Skeletal muscle tissue (tissue), 3 donors: ENCODE measurements at regions not wholly inside any gene's neighbourhood (a gene's known extent, or its start where the extent isn't known, plus 50 kb on each side); places are given as distances from the start of the nearest gene placed in this dataset.

Experiments used
- H3K27ac ChIP-seq: one replicate; pipeline ENCODE4 v1.7.0; 2013; ENCODE audit warnings: mild to moderate bottlenecking, low read depth, low read length, inconsistent platforms
- H3K27me3 ChIP-seq, 3 donors: one replicate each; pipeline ENCODE4 v1.7.0; 2013; ENCODE audit warnings: low read length in 3 of 3; ENCODE audit not compliant: control insufficient read depth in 3 of 3, insufficient read depth in 3 of 3
- H3K36me3 ChIP-seq, 3 donors: one replicate each; pipeline ENCODE4 v1.7.0; 2013; ENCODE audit warnings: low read length in 3 of 3; ENCODE audit not compliant: control insufficient read depth in 3 of 3, insufficient read depth in 3 of 3
- H3K4me1 ChIP-seq, 3 donors: one replicate each; pipeline ENCODE4 v1.7.0; 2013; ENCODE audit warnings: low read length in 3 of 3, mild to moderate bottlenecking in 3 of 3; ENCODE audit not compliant: control insufficient read depth in 3 of 3, insufficient read depth in 3 of 3
- H3K4me3 ChIP-seq, 3 donors: one replicate each; pipeline ENCODE4 v1.7.0; 2013; ENCODE audit warnings: low read length in 3 of 3
- H3K9ac ChIP-seq, 3 donors: one replicate each; pipeline ENCODE4 v1.7.0; 2013; ENCODE audit warnings: low read length in 3 of 3, mild to moderate bottlenecking in 3 of 3, moderate library complexity in 2 of 3, low read depth in 1 of 3
- H3K9me3 ChIP-seq, 3 donors: one replicate each; pipeline ENCODE4 v1.7.0; 2013; ENCODE audit warnings: low read length in 3 of 3; ENCODE audit not compliant: control insufficient read depth in 3 of 3
- donor health status: Osteomylitis.

- H3K27ac ChIP-seq = no peak overlapping the region
- no peak overlapping the region for H3K9ac ChIP-seq
- no peaks in the 10 kb centered on the region for H3K9me3 ChIP-seq
- H3K4me3 ChIP-seq = no peak overlapping the region
- no peaks in the 10 kb centered on the region for H3K27me3 ChIP-seq
- no peaks in the 10 kb centered on the region for H3K36me3 ChIP-seq
- no peaks in the 10 kb centered on the region for H3K4me1 ChIP-seq
Observed at GRCh38 chr3:66592016-66592761, 91.4 kb upstream of the LRIG1 start.

- Histone ChIP-seq H3K9ac (no peak overlapping the region), H3K4me3 (no peak overlapping the region), H3K36me3 (no peaks in the 10 kb centered on the region), H3K27ac (no peak overlapping the region), H3K9me3 (no peaks in the 10 kb centered on the region), H3K4me1 (no peaks in the 10 kb centered on the region), H3K27me3 (no peaks in the 10 kb centered on the region)
Observed at GRCh38 chr3:66592927-66593625, 92.3 kb upstream of the LRIG1 start.

- H3K27me3 ChIP-seq = no peaks in the 10 kb centered on the region
- no peaks in the 10 kb centered on the region for H3K4me1 ChIP-seq
- H3K9ac ChIP-seq = no peak overlapping the region
- no peak overlapping the region for H3K4me3 ChIP-seq
- H3K27ac ChIP-seq = no peak overlapping the region
- no peaks in the 10 kb centered on the region for H3K36me3 ChIP-seq
- H3K9me3 ChIP-seq = no peaks in the 10 kb centered on the region
Observed at GRCh38 chr3:66593978-66594377, 93.2 kb upstream of the LRIG1 start.

- Histone ChIP-seq H3K9ac (no peak overlapping the region), H3K27me3 (no peaks in the 10 kb centered on the region), H3K9me3 (no peaks in the 10 kb centered on the region), H3K4me3 (no peak overlapping the region), H3K36me3 (no peaks in the 10 kb centered on the region), H3K27ac (no peak overlapping the region), H3K4me1 (no peaks in the 10 kb centered on the region)
Observed at GRCh38 chr3:66597308-66597863, 96.6 kb upstream of the LRIG1 start.

- H3K27ac ChIP-seq = no peak overlapping the region
- H3K36me3 ChIP-seq = no peaks in the 10 kb centered on the region
- H3K4me1 ChIP-seq = no peaks in the 10 kb centered on the region
- no peaks in the 10 kb centered on the region for H3K9me3 ChIP-seq
- H3K9ac ChIP-seq = no peak overlapping the region
- H3K27me3 ChIP-seq = no peaks in the 10 kb centered on the region
- peak overlapping the region in 1 of 3 donors; percentile 27 for H3K4me3 ChIP-seq
Observed at GRCh38 chr3:66598168-66598567, 97.3 kb upstream of the LRIG1 start.

- H3K27me3 ChIP-seq = no peaks in the 10 kb centered on the region
- H3K4me1 ChIP-seq = no peaks in the 10 kb centered on the region
- no peak overlapping the region for H3K4me3 ChIP-seq
- no peak overlapping the region for H3K9ac ChIP-seq
- no peaks in the 10 kb centered on the region for H3K9me3 ChIP-seq
- H3K27ac ChIP-seq = no peak overlapping the region
- H3K36me3 ChIP-seq = no peaks in the 10 kb centered on the region
Observed at GRCh38 chr3:66602237-66602636, 101.4 kb upstream of the LRIG1 start.

- no peak overlapping the region for H3K27ac ChIP-seq
- no peak overlapping the region for H3K9ac ChIP-seq
- no peak overlapping the region for H3K4me3 ChIP-seq
- H3K9me3 ChIP-seq = no peaks in the 10 kb centered on the region
- no peaks in the 10 kb centered on the region for H3K4me1 ChIP-seq
- H3K27me3 ChIP-seq = no peaks in the 10 kb centered on the region
- no peaks in the 10 kb centered on the region for H3K36me3 ChIP-seq
Observed at GRCh38 chr3:66602691-66603090, 101.9 kb upstream of the LRIG1 start.

GRCh38 chr3:66603151-66603611 is 102.4 kb upstream of the LRIG1 start:
- H3K36me3 ChIP-seq = no peaks in the 10 kb centered on the region
- H3K4me1 ChIP-seq = no peaks in the 10 kb centered on the region
- H3K27me3 ChIP-seq = no peaks in the 10 kb centered on the region
- H3K9me3 ChIP-seq = no peaks in the 10 kb centered on the region
- no peak overlapping the region for H3K4me3 ChIP-seq
- H3K9ac ChIP-seq = no peak overlapping the region
- no peak overlapping the region for H3K27ac ChIP-seq

- H3K27ac ChIP-seq = no peak overlapping the region
- no peak overlapping the region for H3K9ac ChIP-seq
- H3K27me3 ChIP-seq = no peaks in the 10 kb centered on the region
- no peaks in the 10 kb centered on the region for H3K4me1 ChIP-seq
- no peak overlapping the region for H3K4me3 ChIP-seq
- H3K36me3 ChIP-seq = no peaks in the 10 kb centered on the region
- H3K9me3 ChIP-seq = no peaks in the 10 kb centered on the region
Observed at GRCh38 chr3:66604481-66604880, 103.7 kb upstream of the LRIG1 start.

GRCh38 chr3:66606126-66606525 is 105.3 kb upstream of the LRIG1 start:
- H3K27me3 ChIP-seq = no peaks in the 10 kb centered on the region
- H3K9me3 ChIP-seq = no peaks in the 10 kb centered on the region
- H3K36me3 ChIP-seq = no peaks in the 10 kb centered on the region
- no peak overlapping the region for H3K9ac ChIP-seq
- no peaks in the 10 kb centered on the region for H3K4me1 ChIP-seq
- no peak overlapping the region for H3K27ac ChIP-seq
- H3K4me3 ChIP-seq = no peak overlapping the region
